ENCODE measurements at regions not wholly inside any gene's neighbourhood (a gene's known extent, or its start where the extent isn't known, plus 50 kb on each side); places are given as distances from the start of the nearest gene placed in this dataset.

GRCh38 chr15:53323191-53323590, 436.3 kb downstream of the WDR72 start:
- TF ChIP-seq CREB1 (IDR thresholded peaks at IDR 0.05) (no peak), CREB1 (CRISPR knock-in tag; IDR thresholded peaks at IDR 0.05) (no peak), MAFK (IDR thresholded peaks at IDR 0.05; ENCODE audit: low read length) (no peak), MEF2A (IDR thresholded peaks at IDR 0.05; ENCODE audit: control insufficient read depth, low read depth, low read length) (no peak), RAD21 (CRISPR knock-in tag; conservative IDR thresholded peaks at IDR 0.05 in 1 of 2, IDR thresholded peaks at IDR 0.05 in 1 of 2) (no peak), PML (IDR thresholded peaks at IDR 0.05; ENCODE audit: low read length) (no peak), POLR2A (conservative IDR thresholded peaks at IDR 0.05) (no peak), XRCC5 (IDR thresholded peaks at IDR 0.05; ENCODE audit: low read depth, low read length) (no peak), FOS (IDR thresholded peaks at IDR 0.05; ENCODE audit: extremely low read depth, insufficient read length) (no peak), MAFF (IDR thresholded peaks at IDR 0.05; ENCODE audit: low read length) (no peak), ZNF354B (CRISPR knock-in tag; IDR thresholded peaks at IDR 0.05) (no peak), ZNF212 (CRISPR knock-in tag; IDR thresholded peaks at IDR 0.05) (no peak)
- TF ChIP-seq, protein P1, sequence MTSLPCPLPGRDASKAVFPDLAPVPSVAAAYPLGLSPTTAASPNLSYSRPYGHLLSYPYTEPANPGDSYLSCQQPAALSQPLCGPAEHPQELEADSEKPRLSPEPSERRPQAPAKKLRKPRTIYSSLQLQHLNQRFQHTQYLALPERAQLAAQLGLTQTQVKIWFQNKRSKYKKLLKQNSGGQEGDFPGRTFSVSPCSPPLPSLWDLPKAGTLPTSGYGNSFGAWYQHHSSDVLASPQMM (CRISPR knock-in tag; IDR thresholded peaks at IDR 0.05), result no peak
- TF ChIP-seq, protein P2, sequence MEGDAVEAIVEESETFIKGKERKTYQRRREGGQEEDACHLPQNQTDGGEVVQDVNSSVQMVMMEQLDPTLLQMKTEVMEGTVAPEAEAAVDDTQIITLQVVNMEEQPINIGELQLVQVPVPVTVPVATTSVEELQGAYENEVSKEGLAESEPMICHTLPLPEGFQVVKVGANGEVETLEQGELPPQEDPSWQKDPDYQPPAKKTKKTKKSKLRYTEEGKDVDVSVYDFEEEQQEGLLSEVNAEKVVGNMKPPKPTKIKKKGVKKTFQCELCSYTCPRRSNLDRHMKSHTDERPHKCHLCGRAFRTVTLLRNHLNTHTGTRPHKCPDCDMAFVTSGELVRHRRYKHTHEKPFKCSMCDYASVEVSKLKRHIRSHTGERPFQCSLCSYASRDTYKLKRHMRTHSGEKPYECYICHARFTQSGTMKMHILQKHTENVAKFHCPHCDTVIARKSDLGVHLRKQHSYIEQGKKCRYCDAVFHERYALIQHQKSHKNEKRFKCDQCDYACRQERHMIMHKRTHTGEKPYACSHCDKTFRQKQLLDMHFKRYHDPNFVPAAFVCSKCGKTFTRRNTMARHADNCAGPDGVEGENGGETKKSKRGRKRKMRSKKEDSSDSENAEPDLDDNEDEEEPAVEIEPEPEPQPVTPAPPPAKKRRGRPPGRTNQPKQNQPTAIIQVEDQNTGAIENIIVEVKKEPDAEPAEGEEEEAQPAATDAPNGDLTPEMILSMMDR (IDR thresholded peaks at IDR 0.05 in 2 of 3, conservative IDR thresholded peaks at IDR 0.05 in 1 of 3; ENCODE audit: insufficient read depth in 2 of 3, low read depth in 1 of 3, low read length in 3 of 3), result no peak
- TF ChIP-seq, protein P3, sequence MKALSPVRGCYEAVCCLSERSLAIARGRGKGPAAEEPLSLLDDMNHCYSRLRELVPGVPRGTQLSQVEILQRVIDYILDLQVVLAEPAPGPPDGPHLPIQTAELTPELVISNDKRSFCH (CRISPR knock-in tag; IDR thresholded peaks at IDR 0.05), result no peak
- TF ChIP-seq, protein P3 (tag; IDR thresholded peaks at IDR 0.05), result no peak
